Ishikawa (cell line): ENCODE measurements at regions not wholly inside any gene's neighbourhood (a gene's known extent, or its start where the extent isn't known, plus 50 kb on each side); places are given as distances from the start of the nearest gene placed in this dataset.

Experiments
- CEBPB ChIP-seq: IDR thresholded peaks from 2 replicates; pipeline ENCODE4 v1.6.1; 2012
- CREB1 ChIP-seq: IDR thresholded peaks from 2 replicates; pipeline ENCODE4 v1.6.1; 2012; ENCODE audit warnings: low read depth
- EGR1 ChIP-seq: IDR thresholded peaks from 2 replicates; pipeline ENCODE4 v1.6.1; 2012
- EP300 ChIP-seq: IDR thresholded peaks from 2 replicates; pipeline ENCODE4 v1.6.1; 2012; ENCODE audit warnings: borderline replicate concordance
- FOXM1 ChIP-seq: IDR thresholded peaks from 2 replicates; pipeline ENCODE4 v1.6.1; 2012; ENCODE audit warnings: low read depth, borderline replicate concordance
- NFIC ChIP-seq: IDR thresholded peaks from 2 replicates; pipeline ENCODE4 v1.6.1; 2012
- RAD21 ChIP-seq: IDR thresholded peaks from 2 replicates; pipeline ENCODE4 v1.6.1; 2012; ENCODE audit warnings: low read depth
- REST ChIP-seq: IDR thresholded peaks from 2 replicates; pipeline ENCODE4 v1.6.1; 2012; ENCODE audit warnings: low read depth, mild to moderate bottlenecking
- TAF1 ChIP-seq: IDR thresholded peaks from 2 replicates; pipeline ENCODE4 v1.6.1; 2012; ENCODE audit warnings: low read depth, mild to moderate bottlenecking
- TCF12 ChIP-seq: IDR thresholded peaks from 2 replicates; pipeline ENCODE4 v1.6.1; 2012; ENCODE audit warnings: low read depth
- TEAD4 ChIP-seq: IDR thresholded peaks from 2 replicates; pipeline ENCODE4 v1.6.1; 2012
- YY1 ChIP-seq: IDR thresholded peaks from 2 replicates; pipeline ENCODE4 v1.6.1; 2012; ENCODE audit warnings: low read depth
- ZBTB7A ChIP-seq: IDR thresholded peaks from 2 replicates; pipeline ENCODE4 v1.6.1; 2012; ENCODE audit warnings: low read depth
- TF ChIP-seq, protein P1 (sequence below): IDR thresholded peaks from 2 replicates; pipeline ENCODE4 v1.6.1; 2012
- TF ChIP-seq, protein P2 (sequence below): IDR thresholded peaks from 2 replicates; pipeline ENCODE4 v1.6.1; 2012

DNA sequence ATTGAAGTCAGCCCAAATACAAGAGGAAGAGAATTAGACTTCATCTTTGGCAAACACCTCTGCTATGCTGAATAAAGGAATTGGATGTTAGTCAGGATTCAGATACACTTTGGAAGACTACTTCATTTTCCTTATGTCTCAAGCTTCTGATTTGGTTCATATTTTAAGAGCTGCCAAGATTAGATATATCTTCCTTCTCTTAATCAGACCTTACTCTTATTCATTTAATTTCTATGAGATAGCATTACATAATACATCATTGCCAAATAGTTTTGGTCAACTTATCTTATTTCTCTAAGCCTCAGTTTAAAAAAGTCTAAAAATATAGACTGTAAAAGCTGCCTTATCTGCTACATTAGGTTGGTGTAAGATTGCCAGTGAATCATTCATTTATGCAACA is 330.6 kb upstream of the NAV3 start:
- TF ChIP-seq RAD21 = no peak
- no peak for TF ChIP-seq REST
- TF ChIP-seq CREB1 = no peak
- TF ChIP-seq ZBTB7A = no peak
- TF ChIP-seq TCF12 = no peak
- no peak for TF ChIP-seq EP300
- no peak for TF ChIP-seq YY1
- TF ChIP-seq, protein P1, sequence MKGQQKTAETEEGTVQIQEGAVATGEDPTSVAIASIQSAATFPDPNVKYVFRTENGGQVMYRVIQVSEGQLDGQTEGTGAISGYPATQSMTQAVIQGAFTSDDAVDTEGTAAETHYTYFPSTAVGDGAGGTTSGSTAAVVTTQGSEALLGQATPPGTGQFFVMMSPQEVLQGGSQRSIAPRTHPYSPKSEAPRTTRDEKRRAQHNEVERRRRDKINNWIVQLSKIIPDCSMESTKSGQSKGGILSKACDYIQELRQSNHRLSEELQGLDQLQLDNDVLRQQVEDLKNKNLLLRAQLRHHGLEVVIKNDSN = no peak
- no peak for TF ChIP-seq NFIC
- no peak for TF ChIP-seq FOXM1
- no peak for TF ChIP-seq TAF1
- TF ChIP-seq CEBPB = no peak
- TF ChIP-seq EGR1 = no peak
- TF ChIP-seq, protein P2, sequence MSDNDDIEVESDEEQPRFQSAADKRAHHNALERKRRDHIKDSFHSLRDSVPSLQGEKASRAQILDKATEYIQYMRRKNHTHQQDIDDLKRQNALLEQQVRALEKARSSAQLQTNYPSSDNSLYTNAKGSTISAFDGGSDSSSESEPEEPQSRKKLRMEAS = no peak
- TF ChIP-seq TEAD4 = no peak

DNA sequence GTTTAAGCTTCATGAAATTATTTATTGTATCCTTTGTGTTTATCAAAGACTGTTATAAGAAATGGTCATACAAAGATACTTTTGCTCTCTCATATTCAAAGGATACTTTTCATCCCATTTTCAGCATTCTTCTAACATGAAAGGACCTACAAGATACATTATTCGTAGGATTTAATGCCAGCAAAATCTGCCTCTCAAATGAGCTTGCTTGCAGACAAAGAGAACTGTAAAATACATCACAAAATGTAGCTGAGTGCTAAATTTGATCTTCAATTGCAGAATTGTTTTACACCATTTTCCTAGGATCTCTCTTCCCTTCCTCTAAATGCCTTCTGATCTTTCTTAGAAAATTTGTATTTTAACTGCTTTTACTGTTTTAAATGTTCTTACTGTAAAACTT is 333.0 kb upstream of the NAV3 start:
- TF ChIP-seq FOXM1 (no peak), TEAD4 (no peak), TCF12 (no peak), EP300 (no peak), TAF1 (no peak), CREB1 (no peak), REST (no peak)
- TF ChIP-seq, protein P1 = no peak

DNA sequence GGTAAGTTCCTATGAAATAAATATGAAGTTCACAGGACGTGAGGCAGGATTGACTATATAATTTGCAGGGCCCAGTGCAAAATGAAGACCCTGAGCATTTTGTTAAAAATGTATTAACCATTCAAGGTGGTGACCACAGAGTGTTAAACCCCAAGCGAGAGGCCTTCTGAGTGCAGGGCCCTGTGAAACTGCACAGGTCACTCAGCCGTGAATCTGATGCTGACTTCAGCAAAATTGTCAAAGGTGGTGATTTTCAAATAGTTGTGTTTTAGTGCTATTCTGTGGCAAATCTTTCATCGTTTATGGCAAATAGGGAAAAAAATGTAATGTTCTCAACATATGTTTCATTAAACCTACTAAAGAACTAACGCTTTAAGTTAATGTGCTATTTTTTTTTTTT is 334.0 kb upstream of the NAV3 start:
- TF ChIP-seq TAF1 (no peak), FOXM1 (no peak), ZBTB7A (no peak), EGR1 (no peak)

DNA sequence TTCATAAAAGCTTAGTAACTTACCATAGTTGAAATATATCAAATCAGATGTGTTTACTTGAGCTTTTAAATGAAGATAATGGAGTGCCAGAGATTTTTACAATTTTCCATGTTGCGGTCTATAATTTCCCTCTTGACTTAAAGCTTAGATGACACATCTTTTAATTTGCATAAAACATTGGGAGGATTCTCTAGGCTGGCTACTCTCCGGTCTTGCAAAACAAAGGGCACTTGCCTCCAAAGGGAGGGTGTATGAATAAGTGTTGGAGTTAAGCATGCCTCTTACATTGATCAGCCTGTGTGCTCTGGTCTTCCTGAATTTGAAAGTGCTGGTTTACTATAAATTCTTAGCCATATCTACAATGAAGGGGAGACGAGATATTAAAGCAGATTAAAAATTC is 336.4 kb upstream of the NAV3 start:
- TF ChIP-seq TCF12 (no peak), REST (no peak), EGR1 (no peak), TAF1 (no peak), NFIC (no peak), FOXM1 (no peak), YY1 (no peak), TEAD4 (no peak), CREB1 (no peak), RAD21 (no peak), EP300 (no peak)
- TF ChIP-seq, protein P1 = no peak

DNA sequence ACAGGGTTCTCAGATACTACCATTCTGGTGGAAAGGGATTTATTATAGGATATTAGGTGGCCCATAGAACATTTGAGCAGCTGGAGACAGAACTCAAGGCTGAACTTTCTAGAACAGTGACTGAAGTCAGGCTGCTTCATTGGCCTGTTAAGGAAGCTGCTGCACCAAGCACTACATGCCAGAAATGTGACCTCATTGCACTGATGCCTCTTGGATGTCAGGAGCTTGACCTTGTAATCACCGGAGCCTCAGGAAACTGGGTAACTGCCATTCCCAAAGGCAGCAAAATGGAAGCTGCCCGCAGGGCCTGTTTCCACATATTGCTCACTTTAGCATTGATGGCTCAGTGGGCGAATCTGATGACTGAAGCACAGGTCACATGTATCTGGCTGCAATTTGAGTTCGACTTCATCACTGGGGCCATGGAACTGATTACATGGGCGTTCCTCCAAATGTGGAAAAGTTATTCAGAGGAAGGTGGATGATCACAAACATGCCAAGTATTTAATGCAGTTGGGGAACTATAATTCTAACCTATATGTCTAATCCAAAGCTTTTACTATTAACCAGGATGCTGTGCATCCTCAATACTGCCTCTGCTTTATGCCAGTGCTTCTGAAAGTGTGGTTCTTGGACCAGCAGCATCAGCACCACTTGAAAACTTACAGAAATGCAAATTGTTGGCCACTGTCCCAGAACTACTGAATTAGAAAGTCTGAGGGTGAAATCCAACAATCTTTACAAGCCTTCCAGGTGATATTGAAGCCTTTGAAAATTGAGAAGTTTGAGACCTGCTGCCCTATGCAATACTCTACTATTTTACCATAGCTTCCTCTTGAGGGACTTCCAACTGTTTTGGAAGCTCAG is 337.2 kb upstream of the NAV3 start:
- no peak for TF ChIP-seq TAF1
- TF ChIP-seq REST = no peak
- no peak for TF ChIP-seq EP300
- no peak for TF ChIP-seq CREB1
- no peak for TF ChIP-seq CEBPB
- no peak for TF ChIP-seq YY1
